GM10248 (cell line): ENCODE measurements at regions not wholly inside any gene's neighbourhood (a gene's known extent, or its start where the extent isn't known, plus 50 kb on each side); places are given as distances from the start of the nearest gene placed in this dataset.

Source experiments
- CTCF ChIA-PET: fragments of 300-600 bp; sonication (Branson Sonifier 250); formaldehyde crosslinking; extraction: SDS; loops from one replicate; lab custom pipeline; 2021; ENCODE audit warnings: antibody characterized with exemption; lab: Yijun Ruan, JAX
- POLR2A ChIA-PET: fragments of 350-650 bp; sonication (Branson Sonifier 250); formaldehyde crosslinking; extraction: SDS; loops from one replicate; lab custom pipeline; 2020; ENCODE audit warnings: antibody characterized with exemption; lab: Yijun Ruan, JAX
- DNase-seq: peaks from one replicate; pipeline ENCODE4 v3.0.0; 2012; ENCODE audit errors: extremely low spot score
- CTCF ChIP-seq: IDR thresholded peaks from 2 replicates; pipeline ENCODE4 v1.5.1; 2012; ENCODE audit warnings: mild to moderate bottlenecking, low read depth; ENCODE audit errors: extremely low read depth, missing control alignments, control extremely low read depth

DNA sequence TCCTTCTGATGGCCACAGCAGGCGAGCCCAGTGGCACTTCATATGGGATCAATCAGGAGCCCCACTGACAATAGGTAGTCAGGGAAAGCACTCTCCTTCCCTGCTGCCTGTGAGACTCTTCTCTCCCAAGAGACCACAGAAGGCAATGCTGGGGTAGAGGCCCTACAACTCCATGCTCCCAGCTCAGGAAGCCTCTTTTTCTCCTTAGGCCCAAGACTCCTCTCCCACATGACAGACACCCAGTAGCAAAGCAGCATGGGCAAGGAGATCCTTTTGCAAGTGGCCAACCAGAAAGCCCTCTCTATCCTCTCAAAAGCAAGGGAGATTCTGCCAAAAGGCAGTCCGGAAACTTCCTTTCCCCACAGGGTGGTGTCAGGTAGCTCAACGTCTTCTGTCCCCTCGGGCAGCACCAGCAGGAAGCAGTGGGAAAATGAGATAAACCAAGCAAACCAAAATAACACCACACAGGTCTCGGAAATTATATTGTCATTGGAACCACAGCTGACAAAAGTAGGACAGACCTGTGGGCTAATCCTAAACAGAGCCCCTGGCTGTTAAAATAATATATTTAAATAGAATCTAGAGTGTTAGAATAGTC lies 172.7 kb upstream of the GDF10 start:
- ChIA-PET CTCF (interaction anchor here (1.4 kb wide), 1 partner anchor 49 kb away, joined by 3 read pairs; no protein-coding TSS in a partner anchor), POLR2A (no interaction called here)
- no peak for TF ChIP-seq CTCF
- DNase-seq, result no peak

- CTCF ChIA-PET, result no interaction called here
- POLR2A ChIA-PET, result no interaction called here
- DNase-seq, result no peak
- no peak for TF ChIP-seq CTCF
Observed at GRCh38 chr10:47130491-47130890, 169.5 kb upstream of the GDF10 start.

DNA sequence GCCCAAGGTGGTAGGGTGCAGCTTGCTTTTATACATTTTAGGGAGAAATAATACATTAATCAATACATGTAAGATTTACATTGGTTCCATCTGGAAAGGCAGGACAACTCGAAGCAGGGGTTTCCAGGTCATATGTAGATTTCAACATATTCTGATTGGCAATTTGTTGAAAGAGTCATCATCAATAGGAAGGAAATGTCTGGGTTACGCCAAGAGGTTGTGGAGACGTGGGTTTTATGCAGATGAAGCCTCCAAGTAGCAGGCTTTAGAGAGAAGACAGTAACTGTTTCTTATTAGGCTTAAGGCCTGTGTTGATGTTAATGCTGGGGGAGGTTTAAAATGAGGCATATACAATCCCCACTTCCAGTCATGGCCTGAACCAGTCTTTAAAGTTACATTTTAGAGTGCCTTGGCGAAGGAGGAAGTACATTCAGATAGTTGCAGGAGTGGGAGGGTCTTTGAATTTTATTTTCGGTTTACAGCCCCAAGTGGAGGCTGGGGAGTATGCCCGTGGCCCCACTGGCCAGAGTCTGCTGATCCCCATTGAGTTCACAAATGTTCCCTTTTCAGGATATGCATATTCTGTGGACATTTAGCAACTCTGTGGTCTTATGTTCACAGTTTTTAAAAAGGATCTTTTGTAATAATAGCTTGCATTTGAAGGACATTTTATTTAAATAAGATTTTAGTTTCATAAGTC lies 166.0 kb upstream of the GDF10 start:
- CTCF ChIA-PET, result interaction anchor here (1.5 kb wide), 1 partner anchor 13 kb away, joined by 4 read pairs; no protein-coding TSS in a partner anchor
- POLR2A ChIA-PET, result no interaction called here
- TF ChIP-seq CTCF, result no peak
- no peak for DNase-seq

DNA sequence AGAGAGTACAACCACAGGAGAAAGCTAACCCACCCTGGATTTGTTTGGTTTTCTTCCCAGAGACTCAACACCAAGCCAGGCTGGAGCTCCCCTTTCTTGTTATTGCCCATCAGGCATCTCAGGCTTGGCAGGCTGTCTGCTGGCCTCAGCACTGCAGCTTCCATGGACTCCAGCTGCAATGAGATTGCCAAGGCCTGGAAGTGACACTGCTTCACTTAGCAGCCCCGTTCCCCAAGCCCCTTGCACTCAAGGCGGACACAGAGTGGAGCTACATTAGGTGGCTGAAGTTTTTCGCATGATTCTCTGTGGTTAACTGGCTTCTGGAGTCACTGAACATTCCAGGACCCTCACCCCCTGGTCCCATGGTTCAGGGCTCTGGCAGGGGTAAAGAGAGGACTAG lies 163.1 kb upstream of the GDF10 start:
- DNase-seq, result no peak
- no peak for TF ChIP-seq CTCF
- ChIA-PET POLR2A (no interaction called here), CTCF (interaction anchor here (2.5 kb wide), 1 partner anchor 16 kb away, joined by 5 read pairs; no protein-coding TSS in a partner anchor)

DNA sequence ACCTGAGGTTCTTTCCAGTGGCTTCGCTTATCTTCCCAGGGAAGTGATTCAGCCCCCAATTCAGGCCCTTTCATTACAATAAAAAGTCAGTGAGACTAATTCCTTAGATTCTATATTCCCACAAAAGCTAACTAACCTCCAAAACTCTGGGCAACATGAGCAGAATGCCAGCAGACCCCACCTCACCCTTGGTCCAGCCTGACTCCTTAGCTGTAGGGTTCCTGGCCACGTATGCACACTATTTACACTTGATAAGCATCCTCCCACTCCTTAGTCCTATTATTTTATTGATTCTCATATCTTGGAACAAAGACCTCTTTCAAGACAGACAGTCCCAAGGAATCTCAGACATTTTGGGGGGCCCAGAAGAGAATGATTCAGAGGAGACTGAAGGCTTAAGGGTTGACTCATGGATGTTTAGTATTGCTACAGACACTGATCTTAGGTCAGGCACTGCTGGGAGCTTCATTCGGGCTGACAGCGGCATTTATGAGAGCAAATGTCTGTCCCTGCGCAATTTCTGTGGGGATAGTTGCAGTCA lies 162.6 kb upstream of the GDF10 start:
- ChIA-PET CTCF (interaction anchor here (1.1 to 2.5 kb wide), 3 partner anchors 17 to 79 kb away, joined by 3 to 5 read pairs (median 3); no protein-coding TSS in a partner anchor), POLR2A (no interaction called here)
- no peak for TF ChIP-seq CTCF
- DNase-seq, result no peak

DNA sequence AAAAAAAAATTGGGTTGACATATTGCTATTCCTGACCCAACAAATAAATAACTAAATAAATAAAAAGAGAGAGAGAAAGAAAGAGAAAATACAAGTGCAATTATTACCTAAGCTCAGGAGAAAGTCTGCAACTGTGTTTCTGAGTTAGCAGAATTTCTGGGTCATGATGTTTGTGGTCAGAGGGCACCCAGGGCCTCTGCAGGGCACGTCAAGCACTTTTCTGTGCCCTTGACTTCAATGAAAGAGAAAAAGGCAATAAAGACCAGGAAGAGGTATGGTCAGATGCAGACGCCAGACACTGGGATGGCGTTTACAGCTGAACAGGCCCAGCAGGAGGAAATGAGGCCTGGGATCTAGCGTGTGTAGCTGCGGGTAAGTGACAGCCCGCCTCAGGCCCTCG lies 160.9 kb upstream of the GDF10 start:
- CTCF ChIA-PET, result interaction anchor here (1.0 to 1.2 kb wide), 3 partner anchors 13 to 173 kb away, joined by 3 to 4 read pairs (median 3); no protein-coding TSS in a partner anchor
- no peak for TF ChIP-seq CTCF
- DNase-seq, result no peak
- POLR2A ChIA-PET, result no interaction called here
